ENCODE measurements at regions not wholly inside any gene's neighbourhood (a gene's known extent, or its start where the extent isn't known, plus 50 kb on each side); places are given as distances from the start of the nearest gene placed in this dataset.
A peak's percentile ranks its signal among the peaks of the same experiment; 100 is the strongest.

DNA sequence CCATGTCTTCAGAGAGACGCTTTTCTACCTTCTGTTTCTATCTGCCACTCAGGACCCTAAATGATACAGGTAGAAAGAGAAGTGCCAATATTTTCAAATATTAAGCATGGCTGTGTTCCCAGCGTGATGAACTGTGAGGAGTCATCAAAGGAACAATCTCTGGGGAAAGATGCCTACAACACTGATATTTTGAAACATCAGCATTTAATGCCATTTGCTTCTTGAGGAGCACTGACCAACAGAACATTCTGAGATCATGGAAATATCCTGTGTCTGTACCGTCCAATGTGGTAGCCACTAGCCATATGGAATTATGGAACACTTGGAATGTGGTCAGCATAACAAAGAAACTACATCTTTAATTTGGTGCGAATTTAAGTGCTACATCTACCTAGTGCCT, 117.9 kb upstream of the COL6A5 start:
- no peaks in the 10 kb centered on the region for H3K4me1 ChIP-seq
- no peak for DNase-seq (ENCODE audit: low spot score)
- H3K9me3 ChIP-seq: no peaks in the 10 kb centered on the region
- no peak overlapping the region for H3K4me3 ChIP-seq
- no peak overlapping the region for H3K27ac ChIP-seq
- H3K27me3 ChIP-seq: no peaks in the 10 kb centered on the region
- H3K36me3 ChIP-seq: no peaks in the 10 kb centered on the region
- TF ChIP-seq, protein P1, sequence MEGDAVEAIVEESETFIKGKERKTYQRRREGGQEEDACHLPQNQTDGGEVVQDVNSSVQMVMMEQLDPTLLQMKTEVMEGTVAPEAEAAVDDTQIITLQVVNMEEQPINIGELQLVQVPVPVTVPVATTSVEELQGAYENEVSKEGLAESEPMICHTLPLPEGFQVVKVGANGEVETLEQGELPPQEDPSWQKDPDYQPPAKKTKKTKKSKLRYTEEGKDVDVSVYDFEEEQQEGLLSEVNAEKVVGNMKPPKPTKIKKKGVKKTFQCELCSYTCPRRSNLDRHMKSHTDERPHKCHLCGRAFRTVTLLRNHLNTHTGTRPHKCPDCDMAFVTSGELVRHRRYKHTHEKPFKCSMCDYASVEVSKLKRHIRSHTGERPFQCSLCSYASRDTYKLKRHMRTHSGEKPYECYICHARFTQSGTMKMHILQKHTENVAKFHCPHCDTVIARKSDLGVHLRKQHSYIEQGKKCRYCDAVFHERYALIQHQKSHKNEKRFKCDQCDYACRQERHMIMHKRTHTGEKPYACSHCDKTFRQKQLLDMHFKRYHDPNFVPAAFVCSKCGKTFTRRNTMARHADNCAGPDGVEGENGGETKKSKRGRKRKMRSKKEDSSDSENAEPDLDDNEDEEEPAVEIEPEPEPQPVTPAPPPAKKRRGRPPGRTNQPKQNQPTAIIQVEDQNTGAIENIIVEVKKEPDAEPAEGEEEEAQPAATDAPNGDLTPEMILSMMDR (IDR thresholded peaks at IDR 0.05): no peak

- Histone ChIP-seq H3K27me3 (no peaks in the 10 kb centered on the region), H3K9me3 (no peaks in the 10 kb centered on the region), H3K4me3 (no peak overlapping the region), H3K4me1 (no peaks in the 10 kb centered on the region), H3K27ac (no peak overlapping the region), H3K36me3 (no peaks in the 10 kb centered on the region)
- no peak for DNase-seq (ENCODE audit: low spot score)
- TF ChIP-seq, protein P1 (IDR thresholded peaks at IDR 0.05): peak in 1 of 2 donors; percentile 44
Observed at GRCh38 chr3:130242850-130243569, 102.5 kb upstream of the COL6A5 start.

- no peak for DNase-seq (ENCODE audit: low spot score)
- Histone ChIP-seq H3K27me3 (no peaks in the 10 kb centered on the region), H3K27ac (no peak overlapping the region), H3K4me3 (no peak overlapping the region), H3K4me1 (no peaks in the 10 kb centered on the region), H3K9me3 (no peaks in the 10 kb centered on the region), H3K36me3 (no peaks in the 10 kb centered on the region)
- TF ChIP-seq, protein P1 (IDR thresholded peaks at IDR 0.05): no peak
Observed at GRCh38 chr3:130243808-130244207, 101.7 kb upstream of the COL6A5 start.

DNA sequence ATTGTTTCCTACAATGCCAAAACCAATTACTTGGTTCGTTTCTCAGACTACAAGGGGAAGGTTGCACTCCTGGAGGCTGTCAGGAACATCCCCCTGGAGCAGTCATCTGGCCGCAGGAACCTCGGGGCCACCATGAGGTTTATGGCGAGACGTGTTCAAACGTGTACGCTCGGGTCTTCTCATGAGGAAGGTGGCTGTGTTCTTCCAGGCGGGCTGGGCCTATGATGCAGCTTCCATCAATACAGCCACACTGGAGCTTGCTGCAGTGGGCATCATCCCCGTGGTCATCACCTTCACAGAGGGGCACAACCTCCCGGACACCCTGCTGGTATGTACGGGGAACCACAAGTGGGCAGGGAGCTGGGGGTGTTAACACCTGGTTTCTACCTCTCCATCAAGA, 94.5 kb upstream of the COL6A5 start:
- no peak for DNase-seq (ENCODE audit: low spot score)
- Histone ChIP-seq H3K4me1 (no peaks in the 10 kb centered on the region), H3K4me3 (no peak overlapping the region), H3K27ac (no peak overlapping the region), H3K36me3 (no peaks in the 10 kb centered on the region), H3K27me3 (no peaks in the 10 kb centered on the region), H3K9me3 (no peaks in the 10 kb centered on the region)
- TF ChIP-seq, protein P1 (IDR thresholded peaks at IDR 0.05): no peak

DNA sequence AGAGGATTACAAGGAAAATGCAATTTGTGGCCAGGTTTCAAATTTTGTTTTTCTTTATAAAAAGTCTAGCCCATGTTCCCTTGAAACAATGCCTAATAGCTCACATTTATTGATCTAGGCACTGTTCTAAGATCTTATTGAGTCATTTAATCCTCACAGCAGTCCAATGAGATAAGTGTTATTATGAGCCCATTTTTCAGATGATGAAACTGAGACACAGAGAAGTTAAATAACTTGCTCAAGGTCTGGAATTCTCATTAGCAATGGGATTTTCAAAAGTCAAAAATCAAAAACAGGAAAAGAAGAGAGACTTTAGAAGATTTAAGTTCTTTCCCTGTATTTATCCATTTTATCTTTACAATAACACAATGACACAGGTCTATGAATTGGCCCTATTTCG, 90.0 kb upstream of the COL6A5 start:
- Histone ChIP-seq H3K4me3 (no peak overlapping the region), H3K4me1 (peaks cover 0 to 7% of the 10 kb centered on the region in 2 donors), H3K9me3 (no peaks in the 10 kb centered on the region), H3K27ac (no peak overlapping the region), H3K36me3 (no peaks in the 10 kb centered on the region), H3K27me3 (no peaks in the 10 kb centered on the region)
- DNase-seq (ENCODE audit: low spot score): no peak
- TF ChIP-seq, protein P1 (IDR thresholded peaks at IDR 0.05): no peak

DNA sequence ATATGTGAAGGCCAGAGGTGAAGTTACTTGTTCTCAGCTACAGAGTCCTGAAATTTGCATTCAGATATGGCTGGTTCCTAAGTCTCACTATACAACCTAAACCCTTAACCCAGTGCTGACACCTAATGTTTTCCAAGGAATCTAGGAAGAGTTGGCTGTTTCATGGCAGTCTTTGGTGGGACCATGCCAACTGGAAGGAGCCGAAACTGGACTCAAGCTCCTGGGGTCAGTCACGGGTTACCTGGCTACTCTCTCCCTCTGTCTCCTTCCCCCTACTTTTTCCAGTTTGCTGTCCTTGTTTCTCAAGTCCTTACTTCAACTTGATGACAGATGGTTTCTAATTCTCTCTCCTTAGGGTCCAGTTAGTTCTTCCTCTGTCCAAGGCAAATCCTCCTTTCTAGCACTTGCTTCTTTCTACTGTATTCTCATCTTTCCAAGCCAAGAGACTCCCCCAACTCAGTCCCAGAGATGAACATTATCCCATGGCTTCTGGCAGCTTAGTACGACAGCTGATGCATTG, 88.6 kb upstream of the COL6A5 start:
- TF ChIP-seq, protein P1 (IDR thresholded peaks at IDR 0.05): no peak
- H3K27ac ChIP-seq: no peak overlapping the region
- no peaks in the 10 kb centered on the region for H3K27me3 ChIP-seq
- peaks cover 0 to 7% of the 10 kb centered on the region in 2 donors for H3K4me1 ChIP-seq
- no peaks in the 10 kb centered on the region for H3K9me3 ChIP-seq
- H3K36me3 ChIP-seq: no peaks in the 10 kb centered on the region
- H3K4me3 ChIP-seq: no peak overlapping the region
- DNase-seq (ENCODE audit: low spot score): no peak

All from right atrium auricular region (tissue), 2 donors.